ENCODE measurements at regions not wholly inside any gene's neighbourhood (a gene's known extent, or its start where the extent isn't known, plus 50 kb on each side); places are given as distances from the start of the nearest gene placed in this dataset.

DNA sequence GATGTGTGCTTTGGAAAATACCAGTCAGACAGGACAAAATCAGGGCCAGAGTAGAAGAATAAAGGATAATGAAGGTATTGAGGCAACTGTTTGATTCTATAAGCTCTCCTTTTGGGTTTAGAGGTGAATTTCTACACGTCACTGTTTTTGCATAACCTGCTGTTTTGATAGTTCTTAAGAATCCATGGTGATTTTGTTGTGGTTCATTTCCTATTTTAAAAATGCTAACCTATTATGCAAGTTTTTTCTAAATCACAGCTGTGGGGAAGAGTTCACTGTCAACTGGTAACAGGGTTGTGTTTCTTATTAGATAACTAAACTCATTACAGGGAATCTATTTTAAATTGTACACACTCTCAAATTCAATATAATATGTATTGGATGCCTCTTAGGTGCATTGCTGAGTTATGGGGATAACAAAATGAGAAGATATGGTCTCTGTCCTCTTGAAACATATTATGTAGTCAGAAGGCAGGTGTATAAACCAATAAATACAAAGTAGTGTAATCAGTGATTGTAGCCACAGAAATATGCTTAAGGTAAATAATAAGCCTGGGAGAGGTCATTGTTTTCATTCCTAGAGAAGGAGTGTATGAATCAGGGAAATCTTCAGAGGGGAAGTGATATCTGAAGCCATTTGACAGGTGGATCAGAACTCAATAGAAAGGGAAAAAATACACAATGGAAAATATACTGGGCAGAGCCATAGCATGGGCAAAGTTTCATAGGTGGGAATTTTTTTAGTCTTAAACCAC is 192.5 kb downstream of the FAT3 start:
- TF ChIP-seq, protein P1, sequence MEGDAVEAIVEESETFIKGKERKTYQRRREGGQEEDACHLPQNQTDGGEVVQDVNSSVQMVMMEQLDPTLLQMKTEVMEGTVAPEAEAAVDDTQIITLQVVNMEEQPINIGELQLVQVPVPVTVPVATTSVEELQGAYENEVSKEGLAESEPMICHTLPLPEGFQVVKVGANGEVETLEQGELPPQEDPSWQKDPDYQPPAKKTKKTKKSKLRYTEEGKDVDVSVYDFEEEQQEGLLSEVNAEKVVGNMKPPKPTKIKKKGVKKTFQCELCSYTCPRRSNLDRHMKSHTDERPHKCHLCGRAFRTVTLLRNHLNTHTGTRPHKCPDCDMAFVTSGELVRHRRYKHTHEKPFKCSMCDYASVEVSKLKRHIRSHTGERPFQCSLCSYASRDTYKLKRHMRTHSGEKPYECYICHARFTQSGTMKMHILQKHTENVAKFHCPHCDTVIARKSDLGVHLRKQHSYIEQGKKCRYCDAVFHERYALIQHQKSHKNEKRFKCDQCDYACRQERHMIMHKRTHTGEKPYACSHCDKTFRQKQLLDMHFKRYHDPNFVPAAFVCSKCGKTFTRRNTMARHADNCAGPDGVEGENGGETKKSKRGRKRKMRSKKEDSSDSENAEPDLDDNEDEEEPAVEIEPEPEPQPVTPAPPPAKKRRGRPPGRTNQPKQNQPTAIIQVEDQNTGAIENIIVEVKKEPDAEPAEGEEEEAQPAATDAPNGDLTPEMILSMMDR (conservative IDR thresholded peaks at IDR 0.05 in 1 of 2, IDR thresholded peaks at IDR 0.05 in 1 of 2; ENCODE audit: low read depth in 1 of 2, low read length in 2 of 2), result no peak
- no peak for TF ChIP-seq EZH2 (IDR thresholded peaks at IDR 0.05; ENCODE audit: low read length, missing control alignments)
